HG02970 (cell line): ENCODE measurements at regions not wholly inside any gene's neighbourhood (a gene's known extent, or its start where the extent isn't known, plus 50 kb on each side); places are given as distances from the start of the nearest gene placed in this dataset.

Source experiments
- ATAC-seq: cut with Tn5 transposase; IDR thresholded peaks from one replicate; pipeline ENCODE4 v1.9.1; 2021; ENCODE audit warnings: mild to moderate bottlenecking, moderate library complexity, moderate number of reproducible peaks; ENCODE audit not compliant: unreplicated experiment, low FRiP score

GRCh38 chr6:165967810-165968407 is 199.7 kb downstream of the TBXT start:
- ATAC-seq = no peak

DNA sequence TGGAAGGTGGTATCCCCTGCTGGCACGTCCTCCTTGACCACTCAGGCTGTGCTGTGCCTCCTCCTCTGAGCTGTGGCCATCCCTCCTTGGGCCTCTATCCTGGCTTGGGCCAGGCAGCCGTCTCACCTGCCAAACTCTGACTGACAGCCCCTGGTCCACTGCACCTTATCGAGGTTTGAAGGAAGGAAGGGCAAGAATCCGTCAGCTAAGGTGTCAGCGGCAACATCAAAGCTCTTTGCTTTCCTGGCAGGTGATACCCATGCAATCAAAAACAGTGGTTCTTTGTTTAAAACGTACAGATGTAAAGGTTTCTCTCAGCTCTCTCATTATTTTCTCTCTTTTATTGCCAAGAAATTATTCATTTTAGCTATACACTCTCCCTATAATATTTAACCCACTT is 203.9 kb downstream of the TBXT start:
- no peak for ATAC-seq

- no peak for ATAC-seq
Observed at GRCh38 chr6:165962366-165962765, 205.3 kb downstream of the TBXT start.

- ATAC-seq = no peak
Observed at GRCh38 chr6:165961233-165961632, 206.4 kb downstream of the TBXT start.

DNA sequence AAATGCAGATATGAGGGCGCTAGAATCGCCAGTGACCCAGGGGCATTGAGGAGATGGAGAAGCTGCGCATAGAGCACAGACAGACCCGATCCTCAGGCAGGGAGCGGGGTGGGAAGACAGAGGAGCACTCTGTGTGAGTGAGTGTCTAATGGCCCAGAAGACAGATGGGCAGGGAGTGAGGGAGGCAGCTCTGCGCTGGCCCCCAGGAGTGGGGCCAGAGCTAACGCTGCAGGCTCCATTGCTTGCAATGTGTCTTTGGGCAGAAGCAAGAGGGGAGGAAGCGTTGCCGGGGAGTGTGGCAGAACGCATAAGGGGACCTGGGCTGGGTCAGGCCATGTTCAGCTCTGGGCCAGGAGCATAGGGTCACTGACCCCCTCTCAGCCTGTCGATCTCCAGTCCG is 207.0 kb downstream of the TBXT start:
- no peak for ATAC-seq

DNA sequence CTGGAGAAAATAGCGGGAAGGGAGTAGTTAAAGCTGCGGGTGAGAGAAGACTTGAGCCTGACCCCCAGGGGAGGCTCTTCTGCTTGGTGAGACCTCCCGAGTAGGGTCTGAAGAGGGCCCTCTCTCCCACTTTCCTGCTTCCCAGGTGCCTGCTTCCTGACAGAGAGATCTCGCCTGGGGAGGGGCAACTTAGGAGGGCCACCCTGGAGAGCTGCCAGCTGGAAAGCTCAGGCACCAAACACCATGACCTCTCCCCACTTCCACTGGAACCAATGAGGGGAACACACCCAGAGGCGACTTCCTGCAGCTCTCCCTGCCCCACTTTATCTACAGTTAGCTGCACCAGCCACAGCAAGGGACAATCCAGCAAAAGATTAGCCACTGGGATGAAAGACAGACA is 208.0 kb downstream of the TBXT start:
- no peak for ATAC-seq

GRCh38 chr6:165956874-165957273 is 210.8 kb downstream of the TBXT start:
- no peak for ATAC-seq

GRCh38 chr6:165952514-165952913 is 215.1 kb downstream of the TBXT start:
- ATAC-seq = no peak

GRCh38 chr6:165950316-165950715 is 217.3 kb downstream of the TBXT start:
- no peak for ATAC-seq

GRCh38 chr6:165949324-165949723 is 218.3 kb downstream of the TBXT start:
- no peak for ATAC-seq

GRCh38 chr6:165944002-165944466 is 223.6 kb downstream of the TBXT start:
- no peak for ATAC-seq

GRCh38 chr6:165941786-165942185 is 225.9 kb downstream of the TBXT start:
- ATAC-seq = no peak

GRCh38 chr6:165941249-165941775 is 226.3 kb downstream of the TBXT start:
- ATAC-seq = no peak

DNA sequence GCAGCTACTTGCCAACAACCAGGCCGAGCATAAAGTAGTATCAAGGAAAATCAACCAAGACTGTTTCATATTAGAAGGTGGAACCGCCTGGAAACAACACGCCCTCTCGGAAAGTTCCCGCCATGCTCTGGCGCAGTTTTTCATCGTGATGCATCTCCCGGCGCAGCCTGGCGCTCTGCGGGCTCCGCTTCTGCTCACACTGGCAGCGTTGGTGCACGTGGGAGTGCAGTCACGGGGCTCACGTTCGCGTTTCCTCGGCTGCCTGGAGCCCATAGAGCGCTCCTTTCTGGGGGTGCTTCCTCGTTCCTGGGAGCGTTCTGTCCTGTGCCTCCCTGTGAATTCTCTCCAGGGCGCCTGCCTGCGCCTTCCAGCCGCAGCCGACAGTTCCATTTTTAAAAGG is 227.3 kb downstream of the TBXT start:
- no peak for ATAC-seq

DNA sequence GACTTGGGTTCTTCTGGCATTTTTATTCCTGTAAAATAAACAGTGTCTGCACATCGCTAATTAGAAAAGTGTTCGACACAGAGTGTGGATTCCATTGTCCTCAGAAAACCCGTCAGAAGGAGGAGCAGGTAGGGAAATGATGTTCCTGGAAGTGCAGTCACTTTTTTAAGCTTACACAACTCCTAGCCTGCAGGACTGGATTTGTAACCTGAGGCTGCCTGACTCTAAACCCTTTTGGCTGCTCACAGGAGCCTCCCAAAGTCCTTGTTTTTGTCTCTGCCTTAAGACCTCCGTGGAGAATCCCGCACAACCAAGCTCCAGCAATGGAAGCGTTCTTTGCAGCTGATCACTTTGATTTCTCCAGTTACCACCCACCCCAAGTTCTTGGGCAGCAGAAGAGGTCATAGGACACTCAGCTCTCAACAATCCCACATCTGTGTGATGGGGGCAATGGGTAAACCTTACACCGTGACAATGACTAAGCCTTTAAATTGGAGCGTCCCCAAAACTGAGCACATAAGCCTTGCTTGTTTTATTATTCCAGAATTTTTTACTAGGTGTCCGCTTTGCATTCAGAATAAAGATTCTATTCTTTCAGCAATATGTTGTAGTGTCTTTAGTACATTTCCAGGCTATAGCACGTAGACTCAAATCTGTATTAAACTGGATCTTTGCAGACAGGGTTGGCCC is 227.9 kb downstream of the TBXT start:
- ATAC-seq = no peak

GRCh38 chr6:165939047-165939446 is 228.6 kb downstream of the TBXT start:
- ATAC-seq = no peak

DNA sequence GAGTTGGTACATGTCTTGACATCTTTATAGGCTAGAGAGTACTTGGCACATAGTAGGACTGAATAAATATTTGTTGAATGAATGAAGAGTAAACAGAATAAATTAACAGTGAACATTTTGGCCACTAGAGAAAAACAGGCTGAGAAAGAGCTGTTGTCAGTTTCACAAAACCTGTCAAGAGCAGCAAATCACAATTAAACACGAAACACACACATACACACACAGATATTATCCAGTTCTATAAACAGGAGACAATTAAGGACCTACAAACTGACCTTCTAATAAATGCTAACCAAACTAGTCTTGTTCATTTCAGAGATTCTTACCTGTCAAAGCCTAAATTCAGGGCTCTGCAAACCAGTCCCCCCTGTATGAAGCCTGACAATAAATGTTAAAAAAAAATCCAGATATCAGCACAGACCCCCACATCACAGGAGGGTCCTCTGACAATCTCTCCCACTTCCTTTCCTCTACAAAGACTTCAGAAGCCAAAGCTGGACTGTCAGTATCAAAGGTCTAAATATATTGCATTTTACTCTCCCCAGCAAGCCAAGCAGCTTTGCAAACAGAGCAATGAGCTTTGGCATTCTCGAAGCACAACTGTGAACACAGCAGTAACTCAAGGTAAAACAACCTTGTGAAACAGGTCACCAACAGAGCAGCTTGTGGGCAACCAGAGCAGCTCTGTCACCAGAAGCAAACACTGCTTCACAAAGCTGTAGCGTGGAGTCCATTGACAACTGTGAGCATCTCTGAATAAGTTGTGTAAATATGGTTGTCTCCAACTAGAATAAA is 229.9 kb downstream of the TBXT start:
- no peak for ATAC-seq

- no peak for ATAC-seq
Observed at GRCh38 chr6:165936660-165937059, 231.0 kb downstream of the TBXT start.

DNA sequence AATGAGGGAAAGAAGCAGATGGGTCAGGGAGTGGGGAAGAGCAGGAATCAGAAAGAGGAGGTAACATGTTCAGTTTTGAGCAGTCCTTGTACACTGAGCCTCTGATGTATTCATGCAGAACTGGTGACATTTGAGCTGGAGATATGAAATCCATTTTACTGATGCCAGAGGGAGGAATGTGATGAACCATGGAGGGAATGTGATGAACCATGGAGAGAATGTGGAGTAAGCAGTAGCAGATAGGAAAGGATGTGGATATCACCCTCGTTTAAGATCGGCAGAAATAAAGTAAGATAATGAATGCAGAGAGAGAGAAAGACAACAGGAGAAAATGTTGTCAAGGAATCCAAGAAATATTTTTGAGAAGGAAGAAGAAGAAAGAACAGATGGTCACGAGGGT is 231.6 kb downstream of the TBXT start:
- no peak for ATAC-seq

GRCh38 chr6:165931675-165932074 is 236.0 kb downstream of the TBXT start:
- no peak for ATAC-seq

- no peak for ATAC-seq
Observed at GRCh38 chr6:165930668-165931214, 236.9 kb downstream of the TBXT start.
